Sigmoid colon (tissue), 6 donors: ENCODE measurements at regions not wholly inside any gene's neighbourhood (a gene's known extent, or its start where the extent isn't known, plus 50 kb on each side); places are given as distances from the start of the nearest gene placed in this dataset.

Source experiments
- DNase-seq: peaks from one replicate; pipeline ENCODE4 v3.0.0-alpha.2; 2019
- H3K27ac ChIP-seq, 4 donors: fragments of 200-600 bp; sonication (generic); one replicate each; pipeline ENCODE4 v1.5.1; 2016 to 2019; ENCODE audit warnings: mild to moderate bottlenecking in 1 of 4
- H3K27me3 ChIP-seq, 3 donors: fragments of 200-600 bp; sonication (generic); one replicate each; pipeline ENCODE4 v1.5.1; 2019; ENCODE audit warnings: mild to moderate bottlenecking in 1 of 3
- H3K36me3 ChIP-seq, 4 donors: fragments of 200-600 bp; sonication (generic); one replicate each; pipeline ENCODE4 v1.5.1; 2016 to 2019
- H3K4me1 ChIP-seq, 4 donors: fragments of 200-600 bp; sonication (generic); one replicate each; pipeline ENCODE4 v1.5.1; 2017 to 2019
- H3K4me3 ChIP-seq, 4 donors: fragments of 200-600 bp; sonication (generic); one replicate each; pipeline ENCODE4 v1.5.1; 2017 to 2019; ENCODE audit warnings: mild to moderate bottlenecking in 2 of 4, moderate library complexity in 1 of 4
- H3K9me3 ChIP-seq, 4 donors: fragments of 200-600 bp in 3 of 4; sonication (generic) in 3 of 4; one replicate each; pipeline versions ENCODE4 v1.5.1 to v1.6.1; 2013 to 2019
- CTCF ChIP-seq, 4 experiments: fragments of 450-650 bp in 3 of 4; fragments of 200-600 bp in 1 of 4; IDR thresholded peaks; one replicate each; pipeline ENCODE4 v1.5.1; 2016 to 2019; ENCODE audit warnings: antibody characterized with exemption in 4 of 4, mild to moderate bottlenecking in 3 of 4, moderate library complexity in 2 of 4
- EP300 ChIP-seq, 4 donors: sonication (generic); formaldehyde crosslinking; IDR thresholded peaks; one replicate each; pipeline ENCODE4 v1.6.1; 2017; ENCODE audit warnings: antibody characterized with exemption in 4 of 4
- POLR2A ChIP-seq, 2 donors: fragments of 450-650 bp; IDR thresholded peaks; one replicate each; pipeline ENCODE4 v1.6.1; 2016; ENCODE audit warnings: antibody characterized with exemption in 2 of 2, mild to moderate bottlenecking in 2 of 2, moderate library complexity in 2 of 2
- POLR2AphosphoS5 ChIP-seq, 4 donors: sonication (generic); formaldehyde crosslinking; IDR thresholded peaks; one replicate each; pipeline ENCODE4 v1.6.1; 2017; ENCODE audit warnings: antibody characterized with exemption in 4 of 4
- WGBS, 2 donors: extraction: QIAGEN DNeasy Blood & Tissue Kit; methylation state at CpG; one replicate each; pipeline ENCODE4 v1.1.7; 2013; 5-methylcytosine and 5-hydroxymethylcytosine counted together
- intact Hi-C: fragments of 100-400 bp; cut with DNase I; formaldehyde crosslinking; loops from one replicate; pipeline ENCODE4 v1.15.1; 2023
- donor health status: healthy with polysubstance abuse.
- donor health status: healthy.

GRCh38 chr7:1367501-1368183 is 91.6 kb downstream of the MICALL2 start:
- TF ChIP-seq EP300 (IDR thresholded peaks at IDR 0.05) = no peak
- WGBS, 2 donors = 41 to 49% methylated on average over 22 of the region's 22 CpGs
- peaks cover 0 to 3% (median 0%) of the 10 kb centered on the region in 4 donors for H3K9me3 ChIP-seq
- no peak for DNase-seq
- H3K27ac ChIP-seq = no peak overlapping the region
- no peak overlapping the region for H3K4me3 ChIP-seq
- H3K36me3 ChIP-seq = no peaks in the 10 kb centered on the region
- peaks cover 0 to 10% (median 9%) of the 10 kb centered on the region in 4 donors for H3K4me1 ChIP-seq
- intact Hi-C loops = no loop called here
- peaks cover 38 to 86% (median 77%) of the 10 kb centered on the region in 3 donors for H3K27me3 ChIP-seq

GRCh38 chr7:1368184-1368681 is 91.0 kb downstream of the MICALL2 start:
- intact Hi-C loops = no loop called here
- Histone ChIP-seq H3K4me3 (no peak overlapping the region), H3K27me3 (peaks cover 38 to 92% (median 83%) of the 10 kb centered on the region in 3 donors), H3K27ac (no peak overlapping the region), H3K4me1 (peaks cover 0 to 10% (median 9%) of the 10 kb centered on the region in 4 donors), H3K36me3 (no peaks in the 10 kb centered on the region), H3K9me3 (peaks cover 0 to 3% (median 0%) of the 10 kb centered on the region in 4 donors)
- WGBS, 2 donors = 20 to 30% methylated on average over 11 of the region's 11 CpGs
- no peak for DNase-seq
- TF ChIP-seq EP300 (IDR thresholded peaks at IDR 0.05) (no peak), POLR2AphosphoS5 (IDR thresholded peaks at IDR 0.05) (no peak), CTCF (IDR thresholded peaks at IDR 0.05) (no peak), POLR2A (IDR thresholded peaks at IDR 0.05) (no peak)

- intact Hi-C loops = no loop called here
- DNase-seq = no peak
- H3K36me3 ChIP-seq = no peaks in the 10 kb centered on the region
- no peak overlapping the region for H3K27ac ChIP-seq
- TF ChIP-seq CTCF (IDR thresholded peaks at IDR 0.05) (no peak), POLR2AphosphoS5 (IDR thresholded peaks at IDR 0.05) (no peak), POLR2A (IDR thresholded peaks at IDR 0.05) (no peak), EP300 (IDR thresholded peaks at IDR 0.05) (no peak)
- WGBS, 2 donors = 3 to 9% methylated on average over 74 of the region's 74 CpGs
- H3K4me3 ChIP-seq = no peak overlapping the region
- H3K9me3 ChIP-seq = peaks cover 0 to 3% (median 0%) of the 10 kb centered on the region in 4 donors
- peaks cover 38 to 98% (median 83%) of the 10 kb centered on the region in 3 donors for H3K27me3 ChIP-seq
- H3K4me1 ChIP-seq = peaks cover 0 to 10% (median 9%) of the 10 kb centered on the region in 4 donors
Observed at GRCh38 chr7:1368682-1369571, 90.3 kb downstream of the MICALL2 start.

- Histone ChIP-seq H3K36me3 (no peaks in the 10 kb centered on the region), H3K27ac (no peak overlapping the region), H3K4me3 (no peak overlapping the region), H3K27me3 (peaks cover 38 to 95% (median 73%) of the 10 kb centered on the region in 3 donors), H3K4me1 (peaks cover 0 to 10% (median 9%) of the 10 kb centered on the region in 4 donors), H3K9me3 (peaks cover 0 to 3% (median 0%) of the 10 kb centered on the region in 4 donors)
- DNase-seq = no peak
- WGBS, 2 donors = 27 to 34% methylated on average over 14 of the region's 14 CpGs
- intact Hi-C loops = no loop called here
- no peak for TF ChIP-seq EP300 (IDR thresholded peaks at IDR 0.05)
- no peak for TF ChIP-seq POLR2AphosphoS5 (IDR thresholded peaks at IDR 0.05)
- TF ChIP-seq POLR2A (IDR thresholded peaks at IDR 0.05) = no peak
- no peak for TF ChIP-seq CTCF (IDR thresholded peaks at IDR 0.05)
Observed at GRCh38 chr7:1369916-1370657, 89.2 kb downstream of the MICALL2 start.
